ENCODE measurements at regions not wholly inside any gene's neighbourhood (a gene's known extent, or its start where the extent isn't known, plus 50 kb on each side); places are given as distances from the start of the nearest gene placed in this dataset.

GRCh38 chr2:57685032-57685431 is 361.6 kb upstream of the VRK2 start:
- H3K4me3 ChIP-seq (ENCODE audit: low read depth, low read length): no peak overlapping the region
- TF ChIP-seq CTCF (IDR thresholded peaks at IDR 0.05; ENCODE audit: insufficient read depth, low read length, poor library complexity, severe bottlenecking): no peak
- H3K36me3 ChIP-seq (ENCODE audit: control insufficient read depth, insufficient read depth, low read length): no peaks in the 10 kb centered on the region
- H3K27me3 ChIP-seq (ENCODE audit: control insufficient read depth, insufficient read depth, low read length): no peaks in the 10 kb centered on the region
- DNase-seq (ENCODE audit: low read depth): no peak

- TF ChIP-seq CTCF (IDR thresholded peaks at IDR 0.05; ENCODE audit: insufficient read depth, low read length, poor library complexity, severe bottlenecking): no peak
- DNase-seq (ENCODE audit: low read depth): no peak
- Histone ChIP-seq H3K36me3 (ENCODE audit: control insufficient read depth, insufficient read depth, low read length) (no peaks in the 10 kb centered on the region), H3K27me3 (ENCODE audit: control insufficient read depth, insufficient read depth, low read length) (no peaks in the 10 kb centered on the region), H3K4me3 (ENCODE audit: low read depth, low read length) (no peak overlapping the region)
Observed at GRCh38 chr2:57692395-57692794, 354.2 kb upstream of the VRK2 start.

GRCh38 chr2:57693177-57693576 is 353.4 kb upstream of the VRK2 start:
- H3K4me3 ChIP-seq (ENCODE audit: low read depth, low read length): no peak overlapping the region
- TF ChIP-seq CTCF (IDR thresholded peaks at IDR 0.05; ENCODE audit: insufficient read depth, low read length, poor library complexity, severe bottlenecking): no peak
- no peak for DNase-seq (ENCODE audit: low read depth)
- H3K27me3 ChIP-seq (ENCODE audit: control insufficient read depth, insufficient read depth, low read length): no peaks in the 10 kb centered on the region
- no peaks in the 10 kb centered on the region for H3K36me3 ChIP-seq (ENCODE audit: control insufficient read depth, insufficient read depth, low read length)

GRCh38 chr2:57693965-57694364 is 352.6 kb upstream of the VRK2 start:
- DNase-seq (ENCODE audit: low read depth): no peak
- H3K36me3 ChIP-seq (ENCODE audit: control insufficient read depth, insufficient read depth, low read length): no peaks in the 10 kb centered on the region
- no peak overlapping the region for H3K4me3 ChIP-seq (ENCODE audit: low read depth, low read length)
- H3K27me3 ChIP-seq (ENCODE audit: control insufficient read depth, insufficient read depth, low read length): no peaks in the 10 kb centered on the region
- no peak for TF ChIP-seq CTCF (IDR thresholded peaks at IDR 0.05; ENCODE audit: insufficient read depth, low read length, poor library complexity, severe bottlenecking)

- no peaks in the 10 kb centered on the region for H3K36me3 ChIP-seq (ENCODE audit: control insufficient read depth, insufficient read depth, low read length)
- DNase-seq (ENCODE audit: low read depth): peak; percentile 29
- no peak for TF ChIP-seq CTCF (IDR thresholded peaks at IDR 0.05; ENCODE audit: insufficient read depth, low read length, poor library complexity, severe bottlenecking)
Observed at GRCh38 chr2:57696016-57696415, 350.6 kb upstream of the VRK2 start.

GRCh38 chr2:57698392-57698791 is 348.2 kb upstream of the VRK2 start:
- Histone ChIP-seq H3K4me3 (ENCODE audit: low read depth, low read length) (no peak overlapping the region), H3K36me3 (ENCODE audit: control insufficient read depth, insufficient read depth, low read length) (no peaks in the 10 kb centered on the region), H3K27me3 (ENCODE audit: control insufficient read depth, insufficient read depth, low read length) (no peaks in the 10 kb centered on the region)
- DNase-seq (ENCODE audit: low read depth): no peak
- no peak for TF ChIP-seq CTCF (IDR thresholded peaks at IDR 0.05; ENCODE audit: insufficient read depth, low read length, poor library complexity, severe bottlenecking)

More at GRCh38 chr2:57696016-57696415, 350.6 kb upstream of the VRK2 start:
- Histone ChIP-seq H3K4me3 (ENCODE audit: low read depth, low read length) (no peak overlapping the region), H3K27me3 (ENCODE audit: control insufficient read depth, insufficient read depth, low read length) (no peaks in the 10 kb centered on the region)
